ENCODE measurements at regions not wholly inside any gene's neighbourhood (a gene's known extent, or its start where the extent isn't known, plus 50 kb on each side); places are given as distances from the start of the nearest gene placed in this dataset.

- no peak for FAIRE-seq
- DNase-seq (ENCODE audit: low spot score in 2 of 2), result no peak
Measured at GRCh38 chr4:54540931-54541330, 116.8 kb upstream of the KIT start.

GRCh38 chr4:54541426-54542118 lies 116.2 kb upstream of the KIT start:
- DNase-seq (ENCODE audit: low spot score in 2 of 2), result no peak
- FAIRE-seq, result no peak

DNA sequence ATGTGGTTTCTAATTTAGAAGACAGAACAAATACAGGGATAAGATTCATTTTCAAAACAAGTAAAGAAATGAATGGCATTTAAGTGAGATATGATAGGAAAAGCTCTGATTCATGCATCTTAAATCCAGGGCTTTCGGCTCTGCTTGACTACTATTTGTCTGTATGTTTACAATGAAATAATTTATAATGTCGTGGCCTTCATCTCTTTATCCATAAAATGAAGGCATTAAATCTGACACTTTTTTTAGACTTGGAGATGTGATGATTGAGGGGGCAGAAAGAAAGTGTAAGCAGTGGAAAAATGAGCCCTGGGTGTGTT lies 115.7 kb upstream of the KIT start:
- no peak for FAIRE-seq

GRCh38 chr4:54542540-54543041 lies 115.2 kb upstream of the KIT start:
- DNase-seq (ENCODE audit: low spot score in 2 of 2), result no peak
- no peak for FAIRE-seq

More for the DNA sequence above, 115.7 kb upstream of the KIT start:
- no peak for DNase-seq (ENCODE audit: low spot score in 2 of 2)

DNA sequence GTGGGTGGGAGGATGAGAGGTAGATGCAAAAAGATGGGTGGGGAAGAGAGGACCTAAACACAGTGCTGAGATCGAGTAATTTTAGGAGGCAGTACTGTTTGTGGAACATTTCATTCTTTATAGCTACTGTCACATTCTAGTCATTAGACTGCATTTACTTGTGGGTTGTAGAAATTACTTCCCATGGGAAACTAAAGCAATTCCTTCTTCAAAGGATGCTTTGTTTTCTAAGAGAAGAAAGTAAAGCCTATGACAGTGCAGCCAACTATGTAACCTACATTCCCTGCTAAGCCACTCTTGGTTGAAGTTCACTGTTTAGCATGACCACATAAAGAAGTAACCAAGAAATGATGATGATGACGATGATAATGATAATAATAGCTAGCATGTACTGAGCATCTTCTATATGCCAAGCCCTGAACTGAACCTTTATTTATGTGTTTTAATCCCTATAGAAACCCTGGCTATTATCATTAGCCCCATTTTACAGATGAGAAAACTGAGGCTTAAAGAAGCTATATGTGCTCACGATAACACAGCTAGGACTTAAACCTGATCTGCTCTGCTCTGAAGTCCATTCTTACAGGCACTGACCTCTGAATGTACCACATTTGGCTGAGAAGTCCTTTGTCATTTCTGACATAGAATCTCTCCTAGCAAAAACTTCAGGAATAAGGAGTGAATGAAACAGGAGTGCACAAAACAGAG lies 114.5 kb upstream of the KIT start:
- FAIRE-seq (no peak), DNase-seq (ENCODE audit: low spot score in 2 of 2) (no peak)

GRCh38 chr4:54545663-54546424 lies 111.9 kb upstream of the KIT start:
- FAIRE-seq (no peak), DNase-seq (ENCODE audit: low spot score in 2 of 2) (no peak)

DNA sequence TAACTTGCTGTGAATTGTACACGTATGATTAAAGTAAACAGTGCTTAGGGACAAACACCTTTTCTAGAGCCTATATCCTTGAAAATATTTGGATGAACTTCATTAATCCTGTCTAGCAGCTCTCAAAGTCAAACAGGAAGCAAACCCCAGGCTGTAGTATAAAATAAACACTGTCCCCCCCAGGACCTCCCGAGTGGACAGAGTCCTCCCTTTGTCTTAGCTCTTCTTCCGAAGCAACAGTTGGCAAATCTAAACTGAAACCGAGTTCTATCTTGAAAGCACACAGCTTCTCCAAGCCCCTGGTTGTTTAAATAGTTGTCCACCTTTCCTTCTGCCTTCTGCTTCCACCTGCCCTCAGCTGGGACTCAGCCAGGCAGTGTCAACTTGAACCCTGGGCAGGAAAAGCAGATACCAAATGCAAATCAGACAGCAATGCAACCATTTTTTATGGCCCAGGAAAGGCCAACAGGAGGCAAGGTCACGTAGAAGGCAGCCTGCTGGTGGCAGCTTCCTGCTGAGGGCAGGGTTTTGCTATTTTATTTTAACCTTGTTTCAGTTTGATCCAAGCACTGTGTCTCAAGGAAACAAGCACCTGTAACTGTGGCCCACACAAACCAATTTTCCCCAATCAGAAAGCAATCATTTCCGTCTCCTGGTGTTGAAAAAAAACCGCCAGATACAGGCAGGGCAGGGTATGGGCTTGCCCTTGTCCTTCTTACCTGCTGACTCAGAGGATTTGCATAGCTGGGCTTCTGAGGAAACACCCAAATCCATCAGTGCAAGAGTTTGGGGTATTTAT lies 110.3 kb upstream of the KIT start:
- FAIRE-seq (no peak), DNase-seq (ENCODE audit: low spot score in 2 of 2) (no peak)

- DNase-seq (ENCODE audit: low spot score in 2 of 2) (no peak), FAIRE-seq (no peak)
Measured at GRCh38 chr4:54548098-54548620, 109.6 kb upstream of the KIT start.

GRCh38 chr4:54548831-54549460 lies 108.8 kb upstream of the KIT start:
- no peak for DNase-seq (ENCODE audit: low spot score in 2 of 2)
- no peak for FAIRE-seq

- FAIRE-seq (no peak), DNase-seq (ENCODE audit: low spot score in 2 of 2) (no peak)
Measured at GRCh38 chr4:54550395-54551171, 107.2 kb upstream of the KIT start.

GRCh38 chr4:54553001-54553400 lies 104.8 kb upstream of the KIT start:
- DNase-seq (ENCODE audit: low spot score in 2 of 2) (no peak), FAIRE-seq (no peak)

DNA sequence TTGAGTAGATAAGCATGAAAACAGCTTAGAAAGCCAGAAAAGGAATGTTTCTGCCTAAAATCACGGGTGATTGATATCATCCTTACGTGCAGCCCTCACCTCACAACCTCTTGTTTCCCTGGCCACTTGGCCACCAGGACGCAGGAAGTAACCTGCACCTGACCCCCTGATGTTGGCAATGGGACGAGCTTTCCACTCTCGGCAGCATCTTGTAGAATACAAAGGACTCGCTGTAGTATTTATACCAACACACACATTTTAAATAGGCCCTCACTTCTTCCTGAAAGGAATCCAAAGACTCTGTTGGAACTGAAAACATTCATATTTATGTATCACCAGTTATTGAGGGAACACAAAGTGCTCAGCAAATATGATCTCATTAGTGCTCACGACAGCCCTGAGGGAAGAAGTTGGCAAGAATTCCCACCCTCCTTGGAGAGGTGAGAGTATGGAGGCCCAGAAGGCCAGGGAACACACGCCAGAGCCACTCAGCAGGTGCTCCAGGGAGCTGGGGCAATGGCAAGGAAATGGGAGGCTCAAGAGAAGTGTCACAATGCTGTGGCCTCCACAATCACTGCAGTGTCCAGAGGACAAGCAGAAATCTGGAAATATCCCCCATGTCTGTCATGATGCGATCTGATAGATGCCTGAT lies 103.3 kb upstream of the KIT start:
- DNase-seq (ENCODE audit: low spot score in 2 of 2) (no peak), FAIRE-seq (no peak)

DNA sequence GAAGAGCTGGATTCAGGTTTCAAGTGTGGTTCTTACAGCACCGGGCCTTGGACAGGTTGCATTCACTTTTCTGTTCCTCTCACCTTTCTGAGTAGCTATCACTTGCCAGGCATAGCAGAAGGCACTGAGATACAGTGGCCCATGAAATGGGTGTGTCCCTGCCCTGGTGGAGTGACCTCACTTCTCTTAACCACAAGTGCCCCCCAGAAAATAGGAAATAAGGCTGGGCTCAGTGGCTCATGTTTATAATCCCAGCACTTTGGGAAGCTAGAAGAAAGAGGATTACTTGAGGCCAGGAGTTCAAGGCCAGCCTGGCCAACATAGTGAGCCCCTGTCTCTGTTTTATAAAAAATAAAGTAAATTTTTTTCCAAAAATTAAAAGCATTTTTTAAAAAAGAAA lies 101.7 kb upstream of the KIT start:
- no peak for FAIRE-seq
- DNase-seq (ENCODE audit: low spot score in 2 of 2), result no peak

- FAIRE-seq, result no peak
- no peak for DNase-seq (ENCODE audit: low spot score in 2 of 2)
Measured at GRCh38 chr4:54556587-54556986, 101.2 kb upstream of the KIT start.

DNA sequence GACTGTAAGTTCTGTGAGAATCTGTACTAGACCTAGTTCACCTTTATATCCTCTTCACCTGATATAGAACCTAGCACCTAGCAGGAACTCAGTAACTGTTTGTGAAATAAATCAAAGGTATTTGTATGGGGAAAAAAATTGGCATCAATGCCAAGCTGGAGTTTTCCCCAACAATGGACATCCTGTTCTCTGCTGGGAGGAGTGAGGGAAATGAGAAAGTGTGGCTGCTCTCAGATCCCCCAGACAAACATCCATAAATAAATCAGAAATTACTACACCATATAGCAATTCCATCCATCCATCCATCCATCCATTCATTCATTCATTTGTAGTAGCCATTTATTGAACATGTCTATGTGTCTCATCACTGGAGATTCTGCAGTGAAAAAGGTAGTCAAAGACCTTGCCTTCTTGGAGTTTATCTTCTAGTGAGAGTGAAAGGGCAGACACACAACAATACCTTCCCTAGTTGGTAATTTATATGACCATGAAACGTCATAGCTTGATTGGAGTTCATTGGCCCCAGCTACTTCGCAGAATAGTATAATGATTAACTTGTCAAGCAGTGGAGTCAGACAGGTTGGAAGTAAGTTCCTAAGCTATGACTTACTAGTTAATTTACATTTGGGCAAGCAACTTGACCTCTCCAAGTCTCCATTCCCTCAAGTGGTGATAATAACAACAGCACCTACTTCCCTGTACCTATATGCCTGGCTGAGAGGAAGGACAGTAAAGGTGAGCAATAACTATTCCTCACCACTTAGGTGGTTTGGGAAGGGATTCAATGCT lies 98.7 kb upstream of the KIT start:
- no peak for FAIRE-seq
- DNase-seq (ENCODE audit: low spot score in 2 of 2), result no peak

DNA sequence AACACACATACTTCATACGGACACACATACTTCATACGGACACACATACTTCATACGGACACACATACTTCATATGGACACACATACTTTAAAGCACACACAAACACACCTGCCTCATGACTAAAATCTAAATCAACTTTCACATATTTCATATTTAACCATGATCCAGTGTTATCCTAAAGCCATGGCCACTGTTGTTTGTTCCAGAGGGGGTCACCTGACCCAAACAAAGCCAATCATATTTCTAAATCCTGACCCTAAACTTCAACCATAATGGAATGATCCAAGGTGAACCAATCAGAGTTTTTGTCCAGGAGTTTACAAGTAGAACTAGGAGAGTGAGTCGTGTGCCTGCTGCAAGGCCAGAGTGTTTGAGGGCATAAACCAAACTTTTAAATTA lies 97.2 kb upstream of the KIT start:
- DNase-seq (ENCODE audit: low spot score in 2 of 2) (no peak), FAIRE-seq (no peak)

GRCh38 chr4:54561940-54562339 lies 95.8 kb upstream of the KIT start:
- DNase-seq (ENCODE audit: low spot score in 2 of 2), result no peak
- no peak for FAIRE-seq

GRCh38 chr4:54566608-54567007 lies 91.1 kb upstream of the KIT start:
- FAIRE-seq (no peak), DNase-seq (ENCODE audit: low spot score in 2 of 2) (no peak)
